GM18502 (cell line): ENCODE measurements at regions not wholly inside any gene's neighbourhood (a gene's known extent, or its start where the extent isn't known, plus 50 kb on each side); places are given as distances from the start of the nearest gene placed in this dataset.
"Not testable (repeated sequence)": the region's sequence is repeated elsewhere in the genome, so short reads cannot be mapped to it uniquely, and the experiment has no call there.

ENCODE experiments used
- ATAC-seq: cut with Tn5 transposase; IDR thresholded peaks from one replicate; pipeline ENCODE4 v1.9.1; 2021; ENCODE audit warnings: mild to moderate bottlenecking; ENCODE audit not compliant: unreplicated experiment, poor library complexity

- no peak for ATAC-seq
Observed at GRCh38 chr17:21548236-21548635, 144.1 kb upstream of the KCNJ18 start.

DNA sequence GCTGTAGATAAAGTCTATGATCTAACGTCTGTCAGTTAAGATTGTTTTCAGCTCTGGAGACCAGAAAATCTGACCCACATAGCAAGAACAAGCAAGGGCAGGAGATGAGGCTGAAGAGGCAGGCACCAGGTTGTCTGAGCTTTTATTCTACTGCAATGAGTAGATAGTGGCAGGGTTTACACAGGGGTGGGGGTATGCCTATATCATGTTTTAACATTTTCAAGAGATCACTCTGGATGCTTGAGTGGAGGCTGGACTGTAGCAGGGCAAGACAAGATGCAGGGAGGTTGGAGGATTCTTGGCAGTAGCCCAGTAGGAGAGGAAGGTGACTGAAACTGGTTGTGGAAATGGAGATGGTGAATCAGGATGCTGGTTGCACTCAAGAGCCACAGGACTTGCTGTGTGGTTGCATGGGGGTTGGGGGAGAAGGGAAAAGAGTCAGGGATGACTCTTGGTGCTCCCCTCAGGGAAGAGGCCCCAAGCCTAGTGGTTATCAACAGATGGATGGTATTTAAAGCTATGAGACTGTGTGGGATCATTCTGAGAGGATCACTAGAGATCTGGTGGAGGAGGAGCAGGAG is 143.1 kb upstream of the KCNJ18 start:
- no peak for ATAC-seq

GRCh38 chr17:21550031-21550430 is 142.3 kb upstream of the KCNJ18 start:
- not testable (repeated sequence) for ATAC-seq

DNA sequence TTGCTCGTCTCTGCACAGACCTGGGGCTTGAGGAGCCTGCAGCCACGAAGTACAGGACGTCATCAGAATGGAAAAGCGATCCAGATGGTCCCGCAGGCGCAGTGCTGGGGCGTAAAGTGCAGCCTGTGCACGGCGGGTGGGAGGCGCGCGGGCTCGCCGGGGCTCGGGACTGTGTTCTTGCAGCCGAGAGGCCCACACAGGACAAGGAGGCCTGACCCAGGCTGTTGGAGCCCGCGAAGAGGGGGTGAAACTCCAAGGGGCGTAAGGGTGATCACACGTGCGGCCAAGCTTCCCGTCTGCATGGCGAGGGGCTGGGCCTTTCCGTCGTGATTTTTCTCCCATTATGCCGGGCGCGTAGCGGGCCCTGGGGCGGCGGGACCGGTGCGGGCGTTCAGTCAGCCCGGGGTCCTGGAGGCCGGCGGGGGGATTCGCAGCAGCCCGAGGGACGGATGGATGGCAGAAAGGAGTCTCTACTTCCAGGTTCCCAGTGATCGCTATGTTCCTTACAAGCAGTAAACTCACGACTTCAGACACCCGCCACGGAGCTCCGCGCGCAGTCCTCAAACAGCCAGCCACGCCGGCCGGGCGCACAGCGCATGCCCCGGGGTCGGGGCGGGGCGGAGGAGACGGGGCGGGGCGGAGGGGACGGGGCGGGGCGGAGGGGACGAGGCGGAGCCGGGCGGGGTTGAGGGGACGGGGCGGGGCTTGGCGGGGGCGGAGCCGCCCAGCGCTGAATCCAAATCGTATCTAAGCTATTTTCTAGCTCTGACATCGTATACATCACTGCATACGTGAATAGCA is 141.0 kb upstream of the KCNJ18 start:
- peak; percentile 87 for ATAC-seq

DNA sequence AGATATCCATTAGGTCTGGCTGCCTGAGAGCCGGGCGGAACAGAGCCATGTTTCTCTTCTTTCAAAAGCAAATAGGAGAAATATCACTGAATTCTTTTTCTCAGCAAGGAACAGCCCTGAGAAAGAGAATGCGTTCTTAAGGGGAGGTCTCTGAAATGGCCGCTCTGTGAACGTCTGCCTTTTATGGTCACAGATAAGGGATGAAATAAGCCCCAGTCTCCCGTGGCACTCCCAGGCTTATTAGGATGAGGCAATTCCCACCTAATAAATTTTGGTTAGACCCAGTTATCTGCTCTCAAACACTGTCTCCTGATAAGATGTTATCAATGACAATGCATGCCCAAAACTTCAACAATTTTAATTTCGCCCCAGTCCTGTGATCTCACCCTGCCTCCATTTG is 133.4 kb upstream of the KCNJ18 start:
- ATAC-seq, result not testable (repeated sequence)

- no peak for ATAC-seq
Observed at GRCh38 chr17:21564262-21564661, 128.1 kb upstream of the KCNJ18 start.

DNA sequence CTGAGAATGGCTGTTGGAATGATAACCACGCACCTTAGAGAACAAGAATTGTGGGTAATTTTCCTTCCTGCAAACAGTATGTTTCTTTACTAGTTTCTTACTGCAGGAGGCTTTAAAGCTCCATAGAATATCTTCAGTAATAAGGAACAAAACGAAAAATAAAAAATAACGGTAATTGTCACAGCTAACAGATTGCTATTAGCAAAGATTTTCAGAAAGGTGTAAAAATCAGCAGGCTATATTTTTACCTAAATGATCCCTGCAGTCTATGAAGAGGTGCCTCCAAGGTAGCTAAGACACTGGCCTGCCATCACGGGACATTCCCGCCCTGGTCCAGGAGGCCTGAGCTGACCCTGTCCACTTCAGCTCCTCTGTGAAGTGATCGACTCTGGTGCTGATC is 127.6 kb upstream of the KCNJ18 start:
- ATAC-seq, result not testable (repeated sequence)

- not testable (repeated sequence) for ATAC-seq
Observed at GRCh38 chr17:21570427-21570826, 121.9 kb upstream of the KCNJ18 start.

- ATAC-seq, result not testable (repeated sequence)
Observed at GRCh38 chr17:21572148-21572547, 120.2 kb upstream of the KCNJ18 start.

- not testable (repeated sequence) for ATAC-seq
Observed at GRCh38 chr17:21573271-21573960, 118.9 kb upstream of the KCNJ18 start.

GRCh38 chr17:21573961-21574610 is 118.2 kb upstream of the KCNJ18 start:
- ATAC-seq, result no peak

DNA sequence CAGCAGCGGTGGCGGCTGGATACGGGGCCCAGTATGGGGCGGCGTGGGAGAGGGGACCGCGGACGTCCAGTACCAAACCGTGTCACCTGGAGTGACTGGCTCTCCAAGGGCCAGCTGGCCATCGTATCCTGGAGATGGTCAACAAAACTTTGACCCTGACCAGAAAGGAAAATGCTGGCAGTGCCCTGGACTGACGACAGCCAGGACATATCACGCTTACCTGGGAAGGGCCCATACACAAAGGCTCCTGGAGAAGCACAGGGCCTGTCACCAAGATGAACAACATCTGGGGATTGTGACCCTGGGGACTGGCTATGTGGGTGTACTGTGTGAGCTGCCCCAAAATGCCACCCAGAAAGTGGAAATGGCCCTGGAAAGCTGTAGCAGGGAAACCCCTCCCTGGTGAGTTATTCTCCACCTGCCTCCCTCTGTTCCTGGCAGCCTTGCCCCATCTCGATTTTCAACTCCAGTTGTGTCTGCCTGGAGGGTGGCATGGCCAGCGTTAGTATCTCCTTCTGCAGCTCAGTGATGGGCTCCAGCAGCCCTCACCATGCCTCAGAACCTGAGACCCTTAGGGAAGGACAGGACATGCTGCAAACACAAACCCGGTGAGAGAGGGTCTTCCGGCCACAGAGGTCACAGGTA is 117.6 kb upstream of the KCNJ18 start:
- ATAC-seq, result not testable (repeated sequence)

DNA sequence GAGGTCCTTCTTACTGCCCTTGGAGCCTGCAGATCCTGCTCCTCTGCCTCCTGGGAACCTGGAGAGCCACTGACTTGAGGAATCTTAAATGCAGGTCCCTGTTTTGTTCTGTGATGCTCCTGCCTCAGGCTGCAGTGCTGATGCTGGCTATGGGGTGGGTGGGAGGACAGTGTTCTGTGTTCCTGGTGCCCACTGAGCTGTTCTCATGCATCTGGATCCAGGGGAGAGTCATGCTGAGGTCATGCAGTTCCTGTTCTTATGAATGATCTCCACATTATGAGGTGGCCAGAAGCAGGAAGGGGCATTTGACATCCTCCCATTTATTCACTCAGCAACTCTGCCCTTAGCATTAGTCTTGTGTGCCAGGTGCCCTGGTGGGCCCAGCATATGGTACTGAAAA is 113.5 kb upstream of the KCNJ18 start:
- not testable (repeated sequence) for ATAC-seq

DNA sequence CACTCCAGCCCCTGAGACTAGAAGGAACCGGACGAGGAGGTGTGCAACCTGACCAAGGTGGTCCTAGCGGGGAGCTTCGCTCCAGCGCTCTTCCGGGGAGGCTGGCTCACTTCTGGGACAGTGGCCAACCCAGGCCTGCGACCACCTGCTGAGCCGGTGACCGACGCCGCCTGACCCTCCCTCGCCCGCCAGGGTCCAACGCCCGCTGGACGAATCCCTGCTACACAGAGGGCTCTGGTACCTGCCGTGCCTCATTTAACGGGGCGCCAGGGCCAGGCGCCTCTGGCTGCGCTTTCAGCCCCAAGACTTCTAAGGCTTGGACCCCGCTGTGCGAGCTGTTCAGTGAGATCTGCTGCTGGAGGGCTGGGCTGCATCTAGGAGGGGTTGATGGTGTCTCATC is 99.5 kb upstream of the KCNJ18 start:
- no peak for ATAC-seq

- ATAC-seq, result not testable (repeated sequence)
Observed at GRCh38 chr17:21593452-21594105, 98.7 kb upstream of the KCNJ18 start.

DNA sequence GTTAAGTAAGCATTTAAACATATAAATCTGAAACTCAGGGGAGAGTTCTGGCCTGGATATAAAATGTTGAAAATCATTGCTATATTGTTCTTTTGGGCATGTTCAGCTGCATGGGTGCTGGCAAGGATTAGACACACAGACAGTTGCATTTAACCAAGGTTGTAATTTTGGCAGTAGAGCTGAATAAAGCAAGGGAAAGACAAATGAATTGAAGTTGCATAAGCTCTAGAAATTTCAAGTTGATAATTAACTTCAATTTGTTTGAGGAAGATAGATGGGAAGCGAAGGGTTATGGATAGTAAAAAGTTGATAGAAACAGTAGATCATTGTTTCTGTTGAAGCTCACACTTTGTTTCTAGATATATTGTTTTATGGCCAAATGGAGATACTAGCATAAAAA is 97.2 kb upstream of the KCNJ18 start:
- no peak for ATAC-seq

- ATAC-seq, result no peak
Observed at GRCh38 chr17:21602176-21602575, 90.1 kb upstream of the KCNJ18 start.

DNA sequence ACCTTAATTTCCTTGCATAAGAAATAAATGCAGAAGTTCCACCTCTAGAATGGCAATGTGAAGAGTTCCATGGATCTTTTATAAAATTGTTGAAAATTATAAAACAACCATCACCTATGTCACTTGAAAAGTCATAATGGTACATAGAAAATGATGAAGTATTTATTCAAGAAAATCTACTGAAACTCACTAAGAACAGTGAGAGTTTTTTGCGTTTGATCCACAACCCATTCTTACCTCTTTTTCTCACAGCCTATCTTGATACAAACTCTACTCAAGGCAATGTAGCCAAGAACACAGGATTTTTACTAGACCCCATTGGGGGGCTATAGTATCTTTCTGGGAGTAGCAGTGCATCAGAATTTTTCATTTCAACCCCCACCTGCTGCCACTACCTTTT is 89.0 kb upstream of the KCNJ18 start:
- not testable (repeated sequence) for ATAC-seq

DNA sequence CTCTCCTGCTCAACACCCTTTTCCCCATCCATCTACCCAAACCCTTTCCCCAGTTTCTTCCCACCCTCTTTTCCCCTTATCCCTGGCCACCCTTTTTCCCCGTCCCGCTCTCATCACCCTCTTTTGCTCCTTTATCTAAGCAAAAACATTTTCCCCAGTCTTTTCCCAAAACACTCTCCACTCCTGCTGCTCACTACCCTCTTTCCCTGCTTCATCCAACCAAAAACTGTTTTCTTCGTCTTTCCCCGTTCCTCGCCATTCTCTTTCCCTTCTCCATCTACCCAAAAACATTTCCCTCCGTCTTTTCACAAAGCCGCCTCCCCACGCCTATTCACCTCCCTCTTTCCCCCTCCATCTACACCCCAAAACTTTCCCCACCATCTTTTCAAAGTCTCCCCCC is 80.9 kb upstream of the KCNJ18 start:
- not testable (repeated sequence) for ATAC-seq
